Panc1 (cell line): ENCODE measurements at regions not wholly inside any gene's neighbourhood (a gene's known extent, or its start where the extent isn't known, plus 50 kb on each side); places are given as distances from the start of the nearest gene placed in this dataset.

Experiments used
- CTCF ChIP-seq: fragments of 450-650 bp; IDR thresholded peaks from 2 replicates; pipeline ENCODE4 v1.5.1; 2017; ENCODE audit warnings: mild to moderate bottlenecking
- POLR2AphosphoS5 ChIP-seq: IDR thresholded peaks from 2 replicates; pipeline ENCODE4 v1.6.1; 2012; ENCODE audit warnings: mild to moderate bottlenecking, low read depth, low read length, moderate library complexity
- REST ChIP-seq, 2 experiments: IDR thresholded peaks; 2 replicates each; pipeline ENCODE4 v1.6.1; 2011 to 2012; ENCODE audit warnings: low read depth in 2 of 2, control low read depth in 1 of 2, low read length in 1 of 2, mild to moderate bottlenecking in 1 of 2, moderate library complexity in 1 of 2; ENCODE audit not compliant: insufficient read depth in 1 of 2

- TF ChIP-seq CTCF = no peak
- TF ChIP-seq REST (IDR thresholded peaks at IDR 0.05; ENCODE audit: insufficient read depth in 1 of 2, low read depth in 2 of 2, low read length in 1 of 2) = no peak
- TF ChIP-seq POLR2AphosphoS5 = no peak
Observed at GRCh38 chr14:45807178-45807899, 554.3 kb upstream of the MIS18BP1 start.
